ENCODE measurements at regions not wholly inside any gene's neighbourhood (a gene's known extent, or its start where the extent isn't known, plus 50 kb on each side); places are given as distances from the start of the nearest gene placed in this dataset.

GRCh38 chr3:126267976-126268615 lies 87.7 kb upstream of the ALDH1L1 start:
- H3K4me3 ChIP-seq (ENCODE audit: low read length), result no peak overlapping the region
- no peak for DNase-seq (ENCODE audit: low read depth, low spot score)

GRCh38 chr3:126267169-126267975 lies 87.0 kb upstream of the ALDH1L1 start:
- DNase-seq (ENCODE audit: low read depth, low spot score), result no peak
- no peak overlapping the region for H3K4me3 ChIP-seq (ENCODE audit: low read length)

- no peak for DNase-seq (ENCODE audit: low read depth, low spot score)
- no peak overlapping the region for H3K4me3 ChIP-seq (ENCODE audit: low read length)
Observed at GRCh38 chr3:126266850-126267168, 86.4 kb upstream of the ALDH1L1 start.

- H3K4me3 ChIP-seq (ENCODE audit: low read length), result no peak overlapping the region
- no peak for DNase-seq (ENCODE audit: low read depth, low spot score)
Observed at GRCh38 chr3:126266291-126266840, 86.0 kb upstream of the ALDH1L1 start.

- DNase-seq (ENCODE audit: low read depth, low spot score), result no peak
- H3K4me3 ChIP-seq (ENCODE audit: low read length), result no peak overlapping the region
Observed at GRCh38 chr3:126264952-126265351, 84.6 kb upstream of the ALDH1L1 start.

- no peak overlapping the region for H3K4me3 ChIP-seq (ENCODE audit: low read length)
- DNase-seq (ENCODE audit: low read depth, low spot score), result no peak
Observed at GRCh38 chr3:126264381-126264780, 84.0 kb upstream of the ALDH1L1 start.

- DNase-seq (ENCODE audit: low read depth, low spot score), result no peak
- no peak overlapping the region for H3K4me3 ChIP-seq (ENCODE audit: low read length)
Observed at GRCh38 chr3:126263971-126264370, 83.6 kb upstream of the ALDH1L1 start.

GRCh38 chr3:126263539-126263938 lies 83.2 kb upstream of the ALDH1L1 start:
- no peak overlapping the region for H3K4me3 ChIP-seq (ENCODE audit: low read length)
- no peak for DNase-seq (ENCODE audit: low read depth, low spot score)

- DNase-seq (ENCODE audit: low read depth, low spot score), result no peak
- no peak overlapping the region for H3K4me3 ChIP-seq (ENCODE audit: low read length)
Observed at GRCh38 chr3:126262227-126262626, 81.8 kb upstream of the ALDH1L1 start.

GRCh38 chr3:126261037-126261436 lies 80.7 kb upstream of the ALDH1L1 start:
- no peak overlapping the region for H3K4me3 ChIP-seq (ENCODE audit: low read length)
- DNase-seq (ENCODE audit: low read depth, low spot score), result peak; percentile 63

GRCh38 chr3:126259411-126260391 lies 79.3 kb upstream of the ALDH1L1 start:
- H3K4me3 ChIP-seq (ENCODE audit: low read length), result no peak overlapping the region
- no peak for DNase-seq (ENCODE audit: low read depth, low spot score)

GRCh38 chr3:126258670-126259069 lies 78.3 kb upstream of the ALDH1L1 start:
- peak; percentile 40 for DNase-seq (ENCODE audit: low read depth, low spot score)

GRCh38 chr3:126257984-126258383 lies 77.6 kb upstream of the ALDH1L1 start:
- H3K4me3 ChIP-seq (ENCODE audit: low read length), result no peak overlapping the region
- DNase-seq (ENCODE audit: low read depth, low spot score), result no peak

More at GRCh38 chr3:126258670-126259069, 78.3 kb upstream of the ALDH1L1 start:
- H3K4me3 ChIP-seq (ENCODE audit: low read length), result no peak overlapping the region

GRCh38 chr3:126257174-126257573 lies 76.8 kb upstream of the ALDH1L1 start:
- no peak overlapping the region for H3K4me3 ChIP-seq (ENCODE audit: low read length)
- no peak for DNase-seq (ENCODE audit: low read depth, low spot score)

- no peak overlapping the region for H3K4me3 ChIP-seq (ENCODE audit: low read length)
- no peak for DNase-seq (ENCODE audit: low read depth, low spot score)
Observed at GRCh38 chr3:126256251-126256650, 75.9 kb upstream of the ALDH1L1 start.

GRCh38 chr3:126253072-126253471 lies 72.7 kb upstream of the ALDH1L1 start:
- DNase-seq (ENCODE audit: low read depth, low spot score), result no peak
- no peak overlapping the region for H3K4me3 ChIP-seq (ENCODE audit: low read length)

GRCh38 chr3:126252373-126252772 lies 72.0 kb upstream of the ALDH1L1 start:
- DNase-seq (ENCODE audit: low read depth, low spot score), result no peak
- no peak overlapping the region for H3K4me3 ChIP-seq (ENCODE audit: low read length)

- peak; percentile 41 for DNase-seq (ENCODE audit: low read depth, low spot score)
Observed at GRCh38 chr3:126245811-126246727, 65.7 kb upstream of the ALDH1L1 start.

More at GRCh38 chr3:126245811-126246727, 65.7 kb upstream of the ALDH1L1 start:
- no peak overlapping the region for H3K4me3 ChIP-seq (ENCODE audit: low read length)
